ENCODE measurements at regions not wholly inside any gene's neighbourhood (a gene's known extent, or its start where the extent isn't known, plus 50 kb on each side); places are given as distances from the start of the nearest gene placed in this dataset.

DNA sequence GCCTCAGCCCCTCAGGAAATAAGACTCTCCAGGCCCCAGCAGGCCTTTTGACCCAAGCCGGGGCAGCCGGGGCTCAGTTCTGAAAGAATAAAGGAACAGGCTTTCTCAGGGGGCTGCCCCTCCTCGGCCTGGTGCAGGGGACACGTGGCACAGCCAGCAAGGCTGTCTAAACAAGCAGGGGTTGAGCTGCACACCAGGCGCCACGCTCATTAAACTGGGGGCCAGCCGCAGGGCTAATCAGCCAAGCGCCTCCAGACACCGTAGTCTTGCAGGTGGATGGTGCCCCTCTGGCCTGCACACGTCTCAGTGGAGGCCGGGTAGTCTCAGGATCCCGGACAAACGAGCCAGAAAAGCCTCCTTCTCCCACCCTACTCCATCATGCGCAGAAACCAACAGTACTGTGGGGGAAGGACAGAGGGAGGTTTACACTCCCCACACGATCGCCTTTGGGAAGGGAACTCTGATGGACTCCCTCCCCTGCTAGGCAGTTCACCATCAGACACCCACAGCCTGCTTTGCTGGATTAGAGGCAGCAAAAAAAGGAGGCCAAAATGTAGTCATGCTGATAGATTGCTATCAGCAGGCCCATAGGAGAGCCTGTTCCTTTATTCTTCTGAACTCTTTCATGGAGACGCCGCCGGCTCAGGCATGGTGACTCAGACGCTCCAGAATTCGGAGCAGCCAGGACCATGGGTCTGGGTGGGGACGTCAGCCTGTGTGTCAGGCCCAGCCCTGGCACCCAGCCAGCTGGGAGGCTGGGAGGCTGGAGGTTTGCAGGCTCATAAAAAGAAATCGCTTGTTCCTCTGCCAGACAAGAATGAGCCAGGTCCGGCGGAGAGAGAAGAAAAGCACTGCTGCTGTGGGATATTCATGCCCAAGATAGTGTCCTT, 342.4 kb downstream of the BCOR start (continued):
- TF ChIP-seq E2F4 (CRISPR knock-in tag; IDR thresholded peaks at IDR 0.05; ENCODE audit: low read depth) (no peak), ID3 (CRISPR knock-in tag; IDR thresholded peaks at IDR 0.05) (no peak), ID3 (tag; IDR thresholded peaks at IDR 0.05) (no peak), NELFE (IDR thresholded peaks at IDR 0.05; ENCODE audit: insufficient read depth, insufficient read length) (no peak), ELF4 (CRISPR knock-in tag; IDR thresholded peaks at IDR 0.05) (no peak), FUS (optimal IDR thresholded peaks at IDR 0.05; ENCODE audit: low read depth, low read length) (no peak), HLTF (IDR thresholded peaks at IDR 0.05) (no peak), GATA2 (CRISPR knock-in tag; IDR thresholded peaks at IDR 0.05) (peak; percentile 87), SMAD3 (CRISPR knock-in tag; conservative IDR thresholded peaks at IDR 0.05) (no peak), IRF9 (tag; IDR thresholded peaks at IDR 0.05) (no peak), HDAC6 (IDR thresholded peaks at IDR 0.05; ENCODE audit: low read depth, low read length) (no peak)
- TF ChIP-seq, protein P1, sequence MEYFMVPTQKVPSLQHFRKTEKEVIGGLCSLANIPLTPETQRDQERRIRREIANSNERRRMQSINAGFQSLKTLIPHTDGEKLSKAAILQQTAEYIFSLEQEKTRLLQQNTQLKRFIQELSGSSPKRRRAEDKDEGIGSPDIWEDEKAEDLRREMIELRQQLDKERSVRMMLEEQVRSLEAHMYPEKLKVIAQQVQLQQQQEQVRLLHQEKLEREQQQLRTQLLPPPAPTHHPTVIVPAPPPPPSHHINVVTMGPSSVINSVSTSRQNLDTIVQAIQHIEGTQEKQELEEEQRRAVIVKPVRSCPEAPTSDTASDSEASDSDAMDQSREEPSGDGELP (CRISPR knock-in tag; IDR thresholded peaks at IDR 0.05; ENCODE audit: borderline replicate concordance), result peak; percentile 55; the same call in 1 of the 2 replicates
- TF ChIP-seq, protein P2, sequence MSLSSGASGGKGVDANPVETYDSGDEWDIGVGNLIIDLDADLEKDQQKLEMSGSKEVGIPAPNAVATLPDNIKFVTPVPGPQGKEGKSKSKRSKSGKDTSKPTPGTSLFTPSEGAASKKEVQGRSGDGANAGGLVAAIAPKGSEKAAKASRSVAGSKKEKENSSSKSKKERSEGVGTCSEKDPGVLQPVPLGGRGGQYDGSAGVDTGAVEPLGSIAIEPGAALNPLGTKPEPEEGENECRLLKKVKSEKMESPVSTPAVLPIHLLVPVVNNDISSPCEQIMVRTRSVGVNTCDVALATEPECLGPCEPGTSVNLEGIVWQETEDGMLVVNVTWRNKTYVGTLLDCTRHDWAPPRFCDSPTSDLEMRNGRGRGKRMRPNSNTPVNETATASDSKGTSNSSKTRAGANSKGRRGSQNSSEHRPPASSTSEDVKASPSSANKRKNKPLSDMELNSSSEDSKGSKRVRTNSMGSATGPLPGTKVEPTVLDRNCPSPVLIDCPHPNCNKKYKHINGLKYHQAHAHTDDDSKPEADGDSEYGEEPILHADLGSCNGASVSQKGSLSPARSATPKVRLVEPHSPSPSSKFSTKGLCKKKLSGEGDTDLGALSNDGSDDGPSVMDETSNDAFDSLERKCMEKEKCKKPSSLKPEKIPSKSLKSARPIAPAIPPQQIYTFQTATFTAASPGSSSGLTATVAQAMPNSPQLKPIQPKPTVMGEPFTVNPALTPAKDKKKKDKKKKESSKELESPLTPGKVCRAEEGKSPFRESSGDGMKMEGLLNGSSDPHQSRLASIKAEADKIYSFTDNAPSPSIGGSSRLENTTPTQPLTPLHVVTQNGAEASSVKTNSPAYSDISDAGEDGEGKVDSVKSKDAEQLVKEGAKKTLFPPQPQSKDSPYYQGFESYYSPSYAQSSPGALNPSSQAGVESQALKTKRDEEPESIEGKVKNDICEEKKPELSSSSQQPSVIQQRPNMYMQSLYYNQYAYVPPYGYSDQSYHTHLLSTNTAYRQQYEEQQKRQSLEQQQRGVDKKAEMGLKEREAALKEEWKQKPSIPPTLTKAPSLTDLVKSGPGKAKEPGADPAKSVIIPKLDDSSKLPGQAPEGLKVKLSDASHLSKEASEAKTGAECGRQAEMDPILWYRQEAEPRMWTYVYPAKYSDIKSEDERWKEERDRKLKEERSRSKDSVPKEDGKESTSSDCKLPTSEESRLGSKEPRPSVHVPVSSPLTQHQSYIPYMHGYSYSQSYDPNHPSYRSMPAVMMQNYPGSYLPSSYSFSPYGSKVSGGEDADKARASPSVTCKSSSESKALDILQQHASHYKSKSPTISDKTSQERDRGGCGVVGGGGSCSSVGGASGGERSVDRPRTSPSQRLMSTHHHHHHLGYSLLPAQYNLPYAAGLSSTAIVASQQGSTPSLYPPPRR (CRISPR knock-in tag; IDR thresholded peaks at IDR 0.05; ENCODE audit: borderline replicate concordance), result no peak
- TF ChIP-seq, protein P3, sequence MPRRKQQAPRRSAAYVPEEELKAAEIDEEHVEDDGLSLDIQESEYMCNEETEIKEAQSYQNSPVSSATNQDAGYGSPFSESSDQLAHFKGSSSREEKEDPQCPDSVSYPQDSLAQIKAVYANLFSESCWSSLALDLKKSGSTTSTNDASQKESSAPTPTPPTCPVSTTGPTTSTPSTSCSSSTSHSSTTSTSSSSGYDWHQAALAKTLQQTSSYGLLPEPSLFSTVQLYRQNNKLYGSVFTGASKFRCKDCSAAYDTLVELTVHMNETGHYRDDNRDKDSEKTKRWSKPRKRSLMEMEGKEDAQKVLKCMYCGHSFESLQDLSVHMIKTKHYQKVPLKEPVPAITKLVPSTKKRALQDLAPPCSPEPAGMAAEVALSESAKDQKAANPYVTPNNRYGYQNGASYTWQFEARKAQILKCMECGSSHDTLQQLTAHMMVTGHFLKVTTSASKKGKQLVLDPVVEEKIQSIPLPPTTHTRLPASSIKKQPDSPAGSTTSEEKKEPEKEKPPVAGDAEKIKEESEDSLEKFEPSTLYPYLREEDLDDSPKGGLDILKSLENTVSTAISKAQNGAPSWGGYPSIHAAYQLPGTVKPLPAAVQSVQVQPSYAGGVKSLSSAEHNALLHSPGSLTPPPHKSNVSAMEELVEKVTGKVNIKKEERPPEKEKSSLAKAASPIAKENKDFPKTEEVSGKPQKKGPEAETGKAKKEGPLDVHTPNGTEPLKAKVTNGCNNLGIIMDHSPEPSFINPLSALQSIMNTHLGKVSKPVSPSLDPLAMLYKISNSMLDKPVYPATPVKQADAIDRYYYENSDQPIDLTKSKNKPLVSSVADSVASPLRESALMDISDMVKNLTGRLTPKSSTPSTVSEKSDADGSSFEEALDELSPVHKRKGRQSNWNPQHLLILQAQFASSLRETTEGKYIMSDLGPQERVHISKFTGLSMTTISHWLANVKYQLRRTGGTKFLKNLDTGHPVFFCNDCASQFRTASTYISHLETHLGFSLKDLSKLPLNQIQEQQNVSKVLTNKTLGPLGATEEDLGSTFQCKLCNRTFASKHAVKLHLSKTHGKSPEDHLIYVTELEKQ (CRISPR knock-in tag; IDR thresholded peaks at IDR 0.05), result no peak
